ENCODE measurements at regions not wholly inside any gene's neighbourhood (a gene's known extent, or its start where the extent isn't known, plus 50 kb on each side); places are given as distances from the start of the nearest gene placed in this dataset.

GRCh38 chr20:29313481-29313880, 1944.0 kb upstream of the DEFB115 start:
- TF ChIP-seq CTCF (IDR thresholded peaks at IDR 0.05), result no peak
- no peak for TF ChIP-seq POLR2A (IDR thresholded peaks at IDR 0.05)

Data from uterus (tissue), 2 donors.